ENCODE measurements at regions not wholly inside any gene's neighbourhood (a gene's known extent, or its start where the extent isn't known, plus 50 kb on each side); places are given as distances from the start of the nearest gene placed in this dataset.

GRCh38 chr10:4130685-4131084 is 345.7 kb upstream of the KLF6 start:
- no peak for TF ChIP-seq CTCF (tag by site-specific recombination; IDR thresholded peaks at IDR 0.05)
- TF ChIP-seq GLI4 (tag by site-specific recombination; IDR thresholded peaks at IDR 0.05) = no peak
- TF ChIP-seq ZBTB8A (tag by site-specific recombination; IDR thresholded peaks at IDR 0.05) = no peak
- TF ChIP-seq ZNF394 (tag by site-specific recombination; IDR thresholded peaks at IDR 0.05; ENCODE audit: borderline replicate concordance) = no peak
- no peak for TF ChIP-seq ZNF549 (tag by site-specific recombination; IDR thresholded peaks at IDR 0.05)
- no peak for TF ChIP-seq ZNF626 (tag by site-specific recombination; IDR thresholded peaks at IDR 0.05)
- no peak for TF ChIP-seq ZNF488 (tag by site-specific recombination; IDR thresholded peaks at IDR 0.05)
